HG03039 (cell line): ENCODE measurements at regions not wholly inside any gene's neighbourhood (a gene's known extent, or its start where the extent isn't known, plus 50 kb on each side); places are given as distances from the start of the nearest gene placed in this dataset.
A peak's percentile ranks its signal among the peaks of the same experiment; 100 is the strongest.
"Not testable (repeated sequence)": the region's sequence is repeated elsewhere in the genome, so short reads cannot be mapped to it uniquely, and the experiment has no call there.

Source experiments
- ATAC-seq: cut with Tn5 transposase; IDR thresholded peaks from one replicate; pipeline ENCODE4 v1.9.1; 2021; ENCODE audit warnings: mild to moderate bottlenecking, moderate library complexity; ENCODE audit not compliant: unreplicated experiment

GRCh38 chr2:207216457-207216856 is 50.7 kb upstream of the KLF7 start:
- no peak for ATAC-seq

- no peak for ATAC-seq
Observed at GRCh38 chr2:207217442-207217841, 51.7 kb upstream of the KLF7 start.

- no peak for ATAC-seq
Observed at GRCh38 chr2:207219081-207219630, 53.4 kb upstream of the KLF7 start.

- ATAC-seq, result no peak
Observed at GRCh38 chr2:207219676-207220501, 54.1 kb upstream of the KLF7 start.

GRCh38 chr2:207221731-207222130 is 56.0 kb upstream of the KLF7 start:
- ATAC-seq, result no peak

GRCh38 chr2:207223051-207223450 is 57.3 kb upstream of the KLF7 start:
- ATAC-seq, result peak; percentile 82

- no peak for ATAC-seq
Observed at GRCh38 chr2:207224381-207224780, 58.6 kb upstream of the KLF7 start.

GRCh38 chr2:207224791-207225482 is 59.2 kb upstream of the KLF7 start:
- no peak for ATAC-seq

GRCh38 chr2:207225773-207226172 is 60.0 kb upstream of the KLF7 start:
- ATAC-seq, result no peak

GRCh38 chr2:207226243-207226642 is 60.5 kb upstream of the KLF7 start:
- no peak for ATAC-seq

- no peak for ATAC-seq
Observed at GRCh38 chr2:207226671-207227061, 60.9 kb upstream of the KLF7 start.

GRCh38 chr2:207227062-207227748 is 61.5 kb upstream of the KLF7 start:
- no peak for ATAC-seq

- no peak for ATAC-seq
Observed at GRCh38 chr2:207227749-207228145, 62.0 kb upstream of the KLF7 start.

GRCh38 chr2:207228402-207228801 is 62.7 kb upstream of the KLF7 start:
- ATAC-seq, result no peak

GRCh38 chr2:207229161-207229560 is 63.4 kb upstream of the KLF7 start:
- no peak for ATAC-seq

- ATAC-seq, result no peak
Observed at GRCh38 chr2:207230261-207231105, 64.7 kb upstream of the KLF7 start.

- no peak for ATAC-seq
Observed at GRCh38 chr2:207231106-207231865, 65.5 kb upstream of the KLF7 start.

GRCh38 chr2:207231967-207232366 is 66.2 kb upstream of the KLF7 start:
- ATAC-seq, result no peak

GRCh38 chr2:207233141-207233540 is 67.4 kb upstream of the KLF7 start:
- ATAC-seq, result not testable (repeated sequence)

GRCh38 chr2:207233731-207234130 is 68.0 kb upstream of the KLF7 start:
- no peak for ATAC-seq
